Stimulated activated CD4-positive, alpha-beta T cell treated with anti-CD3 and anti-CD28 coated beads, TNF-alpha, amount 100 ng/mL, for 24 hours (primary cell): ENCODE measurements at regions not wholly inside any gene's neighbourhood (a gene's known extent, or its start where the extent isn't known, plus 50 kb on each side); places are given as distances from the start of the nearest gene placed in this dataset.

Experiments
- DNase-seq, 3 experiments: peaks; one replicate each; pipeline ENCODE4 v3.0.0-alpha.2; 2020; ENCODE audit warnings: low read depth in 3 of 3

GRCh38 chr15:31262901-31263671 is 63.5 kb upstream of the KLF13 start:
- DNase-seq: no peak

DNA sequence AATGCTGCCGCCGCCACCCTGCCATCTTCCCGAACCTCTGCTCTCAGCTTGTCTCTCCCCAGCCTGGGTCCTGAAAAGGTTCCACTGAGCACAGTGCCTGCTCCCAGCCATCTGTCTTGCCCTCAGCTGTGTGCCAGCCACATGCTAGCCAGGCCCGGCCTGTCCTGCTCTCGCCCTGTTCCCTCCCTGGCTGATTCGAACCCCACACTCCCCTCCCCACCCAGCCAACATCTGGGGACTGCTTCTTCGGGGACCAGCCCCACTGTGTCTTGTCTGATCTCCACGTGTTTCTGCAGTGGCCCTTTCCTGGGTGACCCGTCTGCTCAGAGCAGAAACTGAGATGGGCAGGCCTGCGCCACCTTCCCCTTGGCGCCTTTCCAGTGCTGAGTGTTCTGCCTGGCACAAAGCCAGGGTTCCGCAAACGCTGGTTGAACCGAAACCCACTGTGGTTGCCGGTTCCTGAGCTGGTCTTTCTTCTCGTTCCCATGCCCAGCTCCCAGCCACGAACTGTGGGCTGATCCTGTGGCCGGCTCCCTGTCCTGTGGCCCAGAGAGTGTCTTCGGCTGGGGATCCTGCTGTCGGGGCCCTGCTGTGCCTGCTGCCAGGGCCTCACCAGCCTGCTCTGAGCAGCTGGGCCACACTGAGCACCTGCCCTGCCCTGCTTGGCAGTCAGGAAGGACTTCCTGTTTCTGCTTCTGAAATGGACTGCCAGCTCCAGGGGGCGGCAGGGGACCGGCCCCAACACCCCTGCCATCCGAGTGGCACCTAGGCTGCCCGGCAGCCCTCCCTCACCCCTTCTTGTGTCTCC is 62.7 kb upstream of the KLF13 start:
- peak; percentile 37 to 74 (median 41) for DNase-seq

DNA sequence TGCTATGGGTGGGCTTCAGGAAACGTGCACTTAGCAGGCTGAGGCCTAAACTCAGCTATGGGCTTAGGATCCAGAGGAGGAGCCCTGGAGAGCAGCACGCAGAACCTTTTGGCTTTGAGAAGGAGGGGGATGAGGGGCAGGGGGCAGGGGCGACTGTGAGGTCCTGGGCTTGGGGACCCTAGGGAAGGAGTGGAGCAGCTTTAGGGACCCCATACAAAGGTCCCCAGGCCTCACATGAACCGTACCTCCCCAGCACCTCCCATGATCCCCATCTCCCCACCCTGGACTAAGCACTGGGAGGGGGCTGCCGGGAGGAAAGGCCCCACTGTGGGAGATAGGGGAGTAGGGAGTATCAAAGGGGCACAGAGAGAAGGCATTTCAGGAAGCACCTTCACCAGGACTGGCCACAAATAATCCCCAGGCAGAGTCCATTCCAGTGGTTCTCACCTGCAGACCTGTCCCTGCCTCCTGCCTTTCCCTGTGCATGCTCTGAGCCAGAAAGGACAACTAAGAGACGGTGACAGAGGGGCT is 62.0 kb upstream of the KLF13 start:
- no peak for DNase-seq

GRCh38 chr15:31265090-31265870 is 61.4 kb upstream of the KLF13 start:
- no peak for DNase-seq

- peak; percentile 22 to 56 (median 27) for DNase-seq
These were observed 60.5 kb upstream of the KLF13 start for GRCh38 chr15:31265871-31266711.

DNA sequence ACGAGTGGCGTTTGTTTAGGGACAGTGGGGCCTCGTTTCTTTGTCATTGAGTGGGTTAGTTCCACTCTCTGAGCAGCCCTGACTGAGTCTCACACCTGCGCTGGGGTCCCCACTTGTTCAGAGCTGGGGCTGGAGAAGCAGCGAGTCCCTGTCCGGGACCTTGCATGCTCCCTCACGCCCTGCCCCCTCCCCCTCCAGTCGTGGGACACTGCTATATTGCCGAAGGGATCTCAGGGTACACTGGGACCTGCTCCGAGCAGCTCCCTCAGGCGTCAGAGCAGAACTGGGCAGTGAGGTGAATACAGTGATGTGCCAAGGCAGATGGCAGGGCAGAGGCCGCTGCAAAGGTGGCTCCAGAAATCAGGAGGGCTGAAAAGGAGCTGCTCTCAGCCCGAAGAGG is 59.9 kb upstream of the KLF13 start:
- no peak for DNase-seq

- DNase-seq: no peak
These were observed 59.2 kb upstream of the KLF13 start for GRCh38 chr15:31267161-31268107.

- no peak for DNase-seq
These were observed 58.5 kb upstream of the KLF13 start for GRCh38 chr15:31268108-31268501.

DNA sequence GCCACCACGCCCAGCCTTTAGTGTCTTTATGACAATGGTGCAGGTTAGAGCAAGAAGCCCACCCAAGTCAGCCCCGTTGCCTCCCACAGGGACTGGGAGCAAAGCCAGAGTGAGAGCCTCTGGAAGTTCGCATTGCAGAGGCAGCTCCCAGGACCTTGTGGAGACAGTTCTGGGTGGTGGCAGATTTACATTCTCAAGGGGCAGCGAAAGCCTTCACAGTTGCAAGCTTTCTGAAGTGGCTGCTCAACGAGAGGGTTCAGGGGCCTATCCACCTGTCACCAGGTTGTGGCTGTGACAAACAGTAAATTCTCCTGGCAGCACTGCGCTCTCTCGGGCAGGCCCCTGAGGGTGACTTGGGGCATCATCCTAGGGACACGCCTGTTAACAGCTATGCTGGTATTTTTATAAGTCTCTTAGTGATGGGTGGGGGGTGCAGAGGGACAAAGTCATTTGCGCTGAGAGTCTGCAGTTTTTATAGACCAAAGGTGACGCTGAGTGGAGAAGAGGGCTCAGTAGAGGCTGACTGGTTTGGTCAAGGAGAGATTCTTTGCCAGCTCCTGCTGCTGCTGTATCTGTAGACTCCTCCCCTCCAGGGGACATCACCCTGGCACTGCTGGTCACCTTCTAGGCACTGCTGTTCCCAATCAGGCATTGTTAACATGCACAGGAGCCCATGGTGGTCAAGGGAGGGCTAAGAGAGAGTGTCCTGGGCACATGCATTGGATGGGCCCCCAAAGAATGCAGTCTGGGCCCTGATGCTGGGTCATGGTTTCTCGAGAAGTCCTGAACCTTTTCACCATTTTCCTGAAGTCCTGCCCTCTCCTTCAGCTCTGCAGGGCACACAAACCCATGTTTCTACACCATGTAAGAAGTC is 57.5 kb upstream of the KLF13 start:
- no peak for DNase-seq

GRCh38 chr15:31269816-31270575 is 56.6 kb upstream of the KLF13 start:
- DNase-seq: no peak

- DNase-seq: no peak
These were observed 55.9 kb upstream of the KLF13 start for GRCh38 chr15:31270767-31271166.

DNA sequence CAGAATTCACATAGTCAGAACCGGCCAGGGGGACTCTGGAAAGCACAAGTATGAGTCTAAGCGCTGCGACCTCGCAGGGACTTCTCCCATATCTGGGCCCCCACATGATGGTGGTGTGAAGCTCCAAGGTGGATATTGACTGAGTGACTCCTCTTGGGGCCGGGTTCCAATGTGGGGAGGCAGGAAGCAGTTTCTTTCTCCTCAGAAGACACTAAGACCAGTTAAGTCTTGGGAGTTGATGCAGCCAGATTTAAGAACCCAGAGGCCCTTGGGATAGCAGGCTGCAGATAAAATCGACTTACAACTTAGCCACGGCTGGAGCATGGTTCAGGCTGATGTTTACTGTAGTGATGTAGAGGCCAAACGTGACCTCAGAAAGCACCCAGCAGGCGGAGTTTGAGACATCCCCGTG is 55.4 kb upstream of the KLF13 start:
- no peak for DNase-seq

DNA sequence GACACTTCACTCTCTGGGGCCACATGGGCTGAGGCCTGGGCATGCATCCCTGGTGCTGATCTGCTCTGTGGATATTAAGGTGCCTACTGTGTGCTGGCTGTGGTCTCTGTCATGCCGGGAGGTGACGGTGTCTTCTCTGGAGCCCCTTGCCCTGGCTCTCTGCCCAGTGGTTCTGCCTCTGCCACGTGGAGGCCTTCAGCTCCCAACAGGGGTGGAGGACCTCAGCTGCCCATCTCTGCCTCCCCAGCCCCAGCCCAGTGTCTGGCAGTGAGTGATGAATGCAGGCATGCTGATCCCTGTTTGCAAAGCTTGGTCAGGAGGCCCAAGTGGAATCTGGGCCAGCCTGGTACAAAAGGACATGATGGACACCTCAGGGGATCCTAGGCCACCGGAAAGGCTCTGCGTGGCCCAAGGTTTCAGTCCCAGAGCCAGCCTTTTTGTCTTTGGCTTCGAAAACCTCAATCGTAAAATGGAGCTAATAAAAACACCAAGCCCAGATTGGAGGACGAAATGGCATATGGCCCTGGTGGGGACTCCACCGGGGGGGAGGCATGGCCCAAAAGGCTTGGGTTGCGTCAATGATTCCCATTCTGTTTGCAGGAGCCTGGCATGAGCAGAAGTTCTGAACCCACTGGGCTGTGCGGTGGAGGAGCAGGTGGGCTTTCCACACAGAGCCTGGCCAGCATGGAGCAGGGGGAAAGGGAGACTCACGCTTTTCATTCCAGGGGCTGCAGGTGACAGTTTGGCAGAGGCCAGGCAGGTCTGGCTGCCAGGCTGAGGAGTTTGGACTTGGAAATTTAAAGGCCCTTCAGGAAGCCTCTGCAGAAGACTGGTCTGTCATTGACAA is 54.7 kb upstream of the KLF13 start:
- no peak for DNase-seq

DNA sequence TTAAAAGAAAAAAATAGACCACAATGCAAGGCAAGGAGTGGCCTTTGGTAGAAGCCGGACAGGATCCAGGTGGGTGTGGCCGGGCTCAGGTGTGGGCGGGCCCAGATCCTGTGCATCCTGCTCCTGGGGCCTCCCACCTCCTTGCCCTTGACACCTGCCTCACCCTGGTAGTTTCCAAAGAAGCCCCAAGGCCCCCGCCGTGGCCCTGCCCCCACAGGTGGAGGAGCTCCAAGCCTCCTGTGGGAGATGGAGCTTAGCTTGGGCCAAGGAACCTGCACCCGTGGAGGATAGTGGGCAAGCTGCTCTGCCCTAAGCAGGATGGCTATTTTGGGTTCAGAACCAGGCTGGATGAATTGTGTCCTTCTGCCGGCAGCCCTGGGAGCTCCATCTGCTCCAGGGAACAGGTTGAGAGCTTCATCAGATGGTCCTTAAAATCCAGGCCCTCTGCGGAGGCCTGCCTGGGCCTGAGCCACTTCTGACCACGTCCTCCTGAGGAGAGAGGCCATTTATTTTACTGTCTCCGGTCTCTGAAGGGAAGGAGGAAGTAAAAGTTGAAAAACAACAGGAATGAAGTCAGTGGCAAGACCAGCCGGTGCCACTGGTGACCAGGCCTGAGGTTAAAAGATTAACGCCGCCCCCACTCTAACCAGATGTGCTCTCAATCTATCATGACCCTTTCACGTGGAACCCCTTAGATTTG is 53.9 kb upstream of the KLF13 start:
- DNase-seq: no peak

- no peak for DNase-seq
These were observed 53.2 kb upstream of the KLF13 start for GRCh38 chr15:31273258-31273941.
